Activated CD8-positive, alpha-beta T cell treated with anti-CD3 and anti-CD28 coated beads, Interleukin-2, amount 10 ng/mL, durations not matched to agents 7 days and 5 days (primary cell): ENCODE measurements at regions not wholly inside any gene's neighbourhood (a gene's known extent, or its start where the extent isn't known, plus 50 kb on each side); places are given as distances from the start of the nearest gene placed in this dataset.

Source experiments
- ATAC-seq: fragments of 150-1000 bp; cut with Tn5 transposase; one replicate; pipeline ENCODE4 v1.10.0; 2021; ENCODE audit warnings: moderate library complexity
- CTCF ChIA-PET: fragments of 350-600 bp; sonication (Branson Sonifier 250); formaldehyde crosslinking; loops from one replicate; lab custom pipeline; 2021; ENCODE audit warnings: antibody characterized with exemption; lab: Charles Lee
- POLR2A ChIA-PET: fragments of 350-600 bp; sonication (Branson Sonifier 250); formaldehyde crosslinking; loops from one replicate; lab custom pipeline; 2021; ENCODE audit warnings: antibody characterized with exemption; lab: Charles Lee
- DNase-seq: peaks from one replicate; pipeline ENCODE4 v3.0.0-alpha.2; 2020
- H3K27ac Mint-ChIP-seq: one replicate; pipeline ENCODE4 v1.8.0; 2021; ENCODE audit warnings: mild to moderate bottlenecking, mixed read lengths
- H3K27me3 Mint-ChIP-seq: one replicate; pipeline ENCODE4 v1.8.0; 2021; ENCODE audit warnings: low read depth, mixed read lengths
- H3K36me3 Mint-ChIP-seq: one replicate; pipeline ENCODE4 v1.8.0; 2021; ENCODE audit warnings: low read depth, mixed read lengths
- H3K4me1 Mint-ChIP-seq: one replicate; pipeline ENCODE4 v1.8.0; 2021; ENCODE audit warnings: low read depth, mixed read lengths
- H3K4me3 Mint-ChIP-seq: one replicate; pipeline ENCODE4 v1.8.0; 2021; ENCODE audit warnings: mild to moderate bottlenecking, mixed read lengths
- H3K9me3 Mint-ChIP-seq: one replicate; pipeline ENCODE4 v1.8.0; 2022; ENCODE audit warnings: mixed read lengths; ENCODE audit not compliant: insufficient read depth

- no peak overlapping the region for H3K27ac Mint-ChIP-seq
- ChIA-PET CTCF (no interaction called here), POLR2A (no interaction called here)
- H3K27me3 Mint-ChIP-seq = no peaks in the 10 kb centered on the region
- no peaks in the 10 kb centered on the region for H3K4me1 Mint-ChIP-seq
- ATAC-seq (no peak), DNase-seq (no peak)
- no peak overlapping the region for H3K4me3 Mint-ChIP-seq
- H3K36me3 Mint-ChIP-seq = no peaks in the 10 kb centered on the region
- H3K9me3 Mint-ChIP-seq = peaks cover 14% of the 10 kb centered on the region
Observed at GRCh38 chr18:27711382-27711781, 465.5 kb downstream of the CDH2 start.

DNA sequence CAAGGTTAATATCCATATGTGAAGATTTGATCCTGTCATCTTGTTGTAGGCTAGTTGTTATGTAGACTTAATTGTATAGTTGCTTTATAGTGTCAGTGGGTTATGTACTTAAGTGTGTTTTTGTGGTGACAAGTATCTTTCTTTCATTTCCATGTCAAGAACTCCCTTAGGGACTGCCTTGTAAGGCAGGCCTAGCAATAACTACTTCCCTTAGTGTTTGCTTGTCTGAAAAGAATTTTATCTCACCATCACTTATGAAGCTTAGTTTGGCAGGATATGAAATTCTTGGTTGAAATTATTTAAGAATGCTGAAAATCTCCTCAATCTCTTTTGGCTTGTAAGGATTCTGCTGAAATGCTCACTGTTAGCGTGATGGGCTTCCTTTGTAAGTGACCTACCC lies 467.6 kb downstream of the CDH2 start:
- ChIA-PET POLR2A (no interaction called here), CTCF (no interaction called here)
- Mint-ChIP-seq H3K4me1 (no peaks in the 10 kb centered on the region), H3K27ac (no peak overlapping the region), H3K9me3 (peaks cover 9% of the 10 kb centered on the region), H3K36me3 (no peaks in the 10 kb centered on the region), H3K27me3 (no peaks in the 10 kb centered on the region), H3K4me3 (no peak overlapping the region)
- DNase-seq (no peak), ATAC-seq (no peak)

DNA sequence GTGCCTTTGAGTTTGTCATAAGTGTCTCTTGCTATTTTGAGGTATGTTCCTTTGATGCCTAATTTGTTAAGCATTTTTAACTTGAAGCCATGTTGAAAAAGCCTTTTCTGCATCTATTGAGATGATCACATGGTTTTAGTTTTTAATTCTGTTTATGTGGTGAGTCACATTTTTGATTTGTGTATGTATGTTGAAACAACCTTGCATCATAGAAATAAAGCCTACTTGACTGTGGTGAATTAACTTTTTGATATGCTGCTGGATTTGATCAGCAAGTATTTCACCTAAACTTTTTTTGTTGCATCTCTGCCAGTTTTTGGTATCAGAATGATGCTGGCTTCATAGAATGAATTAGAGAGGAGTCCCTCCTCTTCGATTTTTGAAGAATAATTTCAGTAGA lies 469.7 kb downstream of the CDH2 start:
- Mint-ChIP-seq H3K27me3 (no peaks in the 10 kb centered on the region), H3K4me1 (no peaks in the 10 kb centered on the region), H3K27ac (no peak overlapping the region), H3K4me3 (no peak overlapping the region), H3K36me3 (no peaks in the 10 kb centered on the region), H3K9me3 (peaks cover 9% of the 10 kb centered on the region)
- no peak for DNase-seq
- ATAC-seq = no peak
- ChIA-PET POLR2A (no interaction called here), CTCF (no interaction called here)

GRCh38 chr18:27704736-27705361 lies 472.1 kb downstream of the CDH2 start:
- Mint-ChIP-seq H3K9me3 (peaks cover 2% of the 10 kb centered on the region), H3K4me3 (no peak overlapping the region), H3K27me3 (no peaks in the 10 kb centered on the region), H3K4me1 (no peaks in the 10 kb centered on the region), H3K27ac (no peak overlapping the region), H3K36me3 (no peaks in the 10 kb centered on the region)
- DNase-seq (no peak), ATAC-seq (no peak)
- POLR2A ChIA-PET = no interaction called here
- CTCF ChIA-PET = no interaction called here

- Mint-ChIP-seq H3K4me3 (no peak overlapping the region), H3K36me3 (no peaks in the 10 kb centered on the region), H3K27me3 (no peaks in the 10 kb centered on the region), H3K4me1 (no peaks in the 10 kb centered on the region), H3K27ac (no peak overlapping the region), H3K9me3 (peaks cover 17% of the 10 kb centered on the region)
- POLR2A ChIA-PET = no interaction called here
- no peak for DNase-seq
- ATAC-seq = no peak
- CTCF ChIA-PET = no interaction called here
Observed at GRCh38 chr18:27699137-27699536, 477.8 kb downstream of the CDH2 start.

DNA sequence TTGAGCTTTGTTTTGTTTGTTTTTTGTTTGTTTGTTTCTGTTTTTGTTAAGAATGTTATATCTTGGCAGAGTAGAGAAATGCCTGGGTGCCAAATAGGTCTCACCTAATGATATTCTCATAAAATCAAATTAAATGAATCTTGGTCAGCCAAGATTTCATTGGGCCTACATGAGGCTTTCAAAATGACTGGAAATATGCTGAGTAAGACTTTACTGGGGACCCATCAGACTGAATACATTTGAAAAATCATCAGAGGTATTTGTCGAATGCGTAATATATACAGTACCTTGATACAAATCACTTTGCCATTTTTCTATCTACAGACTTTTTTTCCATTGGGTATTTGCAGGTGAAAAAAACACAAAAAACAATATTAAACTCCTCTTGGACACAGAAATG lies 480.8 kb downstream of the CDH2 start:
- no peak for ATAC-seq
- Mint-ChIP-seq H3K27ac (no peak overlapping the region), H3K27me3 (no peaks in the 10 kb centered on the region), H3K9me3 (peaks cover 17% of the 10 kb centered on the region), H3K36me3 (no peaks in the 10 kb centered on the region), H3K4me1 (no peaks in the 10 kb centered on the region), H3K4me3 (no peak overlapping the region)
- CTCF ChIA-PET = no interaction called here
- POLR2A ChIA-PET = no interaction called here
- DNase-seq = no peak

DNA sequence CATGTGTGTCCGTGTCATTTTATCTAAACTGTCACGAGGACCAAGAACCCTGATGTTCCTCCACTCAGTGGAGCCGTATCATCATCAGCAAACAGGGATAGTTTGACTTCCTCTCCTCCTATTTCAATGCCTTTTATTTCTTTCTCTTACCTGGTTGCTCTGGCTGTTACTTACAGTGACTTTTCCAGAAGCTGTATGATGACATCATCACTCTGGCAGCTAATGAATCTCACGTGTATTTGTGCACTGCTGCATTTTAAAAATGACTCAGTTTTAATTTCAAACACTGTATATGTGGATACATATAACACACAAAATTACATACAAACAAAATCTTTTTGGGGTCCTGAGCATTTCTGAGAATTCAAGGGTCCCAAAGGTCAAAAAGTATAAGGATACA lies 481.4 kb downstream of the CDH2 start:
- no peaks in the 10 kb centered on the region for H3K4me1 Mint-ChIP-seq
- CTCF ChIA-PET = no interaction called here
- no peak overlapping the region for H3K27ac Mint-ChIP-seq
- H3K4me3 Mint-ChIP-seq = no peak overlapping the region
- H3K9me3 Mint-ChIP-seq = peaks cover 17% of the 10 kb centered on the region
- ATAC-seq (no peak), DNase-seq (no peak)
- H3K27me3 Mint-ChIP-seq = no peaks in the 10 kb centered on the region
- POLR2A ChIA-PET = no interaction called here
- H3K36me3 Mint-ChIP-seq = no peaks in the 10 kb centered on the region

DNA sequence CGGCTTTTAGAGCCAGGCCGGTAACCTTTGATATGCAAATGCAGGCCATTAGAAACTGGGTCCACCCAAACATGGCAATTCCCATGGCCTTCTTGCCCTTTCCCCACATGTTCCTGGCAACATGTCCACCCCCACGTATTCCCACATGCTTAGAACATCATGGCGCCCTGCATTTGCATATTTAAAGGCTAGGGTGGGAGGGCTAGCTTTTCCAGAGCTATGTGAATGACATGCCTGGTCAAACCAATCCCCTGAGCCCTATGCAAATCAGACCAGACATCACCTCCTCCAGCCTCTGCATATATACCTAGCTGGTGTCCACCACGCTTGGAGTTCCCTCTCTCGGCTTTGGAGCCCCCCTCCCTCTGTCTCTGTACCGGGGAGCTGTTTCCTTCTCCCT lies 481.9 kb downstream of the CDH2 start:
- DNase-seq (no peak), ATAC-seq (no peak)
- Mint-ChIP-seq H3K27me3 (no peaks in the 10 kb centered on the region), H3K36me3 (no peaks in the 10 kb centered on the region), H3K9me3 (peaks cover 17% of the 10 kb centered on the region), H3K4me3 (no peak overlapping the region), H3K27ac (no peak overlapping the region), H3K4me1 (no peaks in the 10 kb centered on the region)
- ChIA-PET CTCF (no interaction called here), POLR2A (interaction anchor here (0.6 kb wide), 1 partner anchor 23 kb away, joined by 3 read pairs; no protein-coding TSS in a partner anchor)

DNA sequence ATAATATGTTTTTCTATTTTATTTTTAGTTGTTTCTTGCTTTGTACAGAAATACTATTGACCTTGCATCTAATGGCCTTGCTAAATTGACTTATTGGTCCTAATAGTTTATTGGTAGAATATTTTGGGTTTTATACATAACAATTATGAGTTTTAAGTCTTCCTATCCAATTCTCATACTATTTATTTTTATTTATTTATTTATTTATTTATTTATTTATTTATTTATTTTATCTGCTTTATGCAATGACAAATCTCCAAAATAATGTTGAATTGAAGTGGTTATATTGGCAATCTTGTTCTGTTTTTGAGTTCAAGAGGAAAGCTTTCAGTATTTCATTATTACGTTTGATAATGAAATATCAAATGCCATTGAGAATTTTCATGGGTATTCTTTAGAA lies 488.3 kb downstream of the CDH2 start:
- ChIA-PET CTCF (no interaction called here), POLR2A (no interaction called here)
- no peak for ATAC-seq
- Mint-ChIP-seq H3K4me1 (no peaks in the 10 kb centered on the region), H3K9me3 (peaks cover 4% of the 10 kb centered on the region), H3K36me3 (no peaks in the 10 kb centered on the region), H3K27me3 (no peaks in the 10 kb centered on the region), H3K4me3 (no peak overlapping the region), H3K27ac (no peak overlapping the region)
- DNase-seq = no peak

DNA sequence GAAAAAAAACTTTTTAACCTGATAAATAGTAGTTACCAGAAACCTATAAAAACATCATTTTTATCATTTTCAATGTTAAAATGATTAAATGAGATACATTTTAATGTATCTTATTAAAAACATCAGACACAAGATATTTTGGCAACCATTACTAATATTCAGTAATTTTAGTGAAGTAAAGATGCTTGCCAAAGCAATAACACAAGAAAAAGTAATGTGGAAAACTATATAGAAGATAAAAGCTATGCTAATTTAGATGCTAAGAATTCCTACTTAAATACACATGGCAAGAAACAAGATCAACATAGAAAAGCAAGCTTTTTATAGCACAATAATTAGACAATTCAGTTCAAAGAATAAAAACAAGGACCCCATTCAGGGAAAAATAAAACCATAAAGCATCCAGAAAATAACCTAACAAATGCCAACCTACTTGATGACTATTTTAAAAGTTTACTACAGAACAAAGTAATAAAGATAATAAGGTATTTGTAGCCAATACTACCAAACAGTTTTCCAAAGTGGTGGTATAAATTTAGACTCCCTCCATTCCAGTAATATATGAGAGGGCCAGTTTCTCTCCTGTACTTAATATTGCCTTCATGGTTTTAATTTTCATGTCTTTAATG lies 489.5 kb downstream of the CDH2 start:
- Mint-ChIP-seq H3K27me3 (no peaks in the 10 kb centered on the region), H3K4me1 (no peaks in the 10 kb centered on the region), H3K4me3 (no peak overlapping the region), H3K9me3 (peaks cover 4% of the 10 kb centered on the region), H3K36me3 (no peaks in the 10 kb centered on the region), H3K27ac (no peak overlapping the region)
- DNase-seq (no peak), ATAC-seq (no peak)
- POLR2A ChIA-PET = no interaction called here
- CTCF ChIA-PET = no interaction called here

- H3K4me1 Mint-ChIP-seq = no peaks in the 10 kb centered on the region
- no peaks in the 10 kb centered on the region for H3K27me3 Mint-ChIP-seq
- no peaks in the 10 kb centered on the region for H3K36me3 Mint-ChIP-seq
- no peak overlapping the region for H3K27ac Mint-ChIP-seq
- no peak for DNase-seq
- no peak overlapping the region for H3K4me3 Mint-ChIP-seq
- ChIA-PET CTCF (no interaction called here), POLR2A (no interaction called here)
- ATAC-seq = no peak
- H3K9me3 Mint-ChIP-seq = peaks cover 4% of the 10 kb centered on the region
Observed at GRCh38 chr18:27685807-27686412, 491.0 kb downstream of the CDH2 start.

- DNase-seq (no peak), ATAC-seq (no peak)
- no peaks in the 10 kb centered on the region for H3K36me3 Mint-ChIP-seq
- H3K27ac Mint-ChIP-seq = no peak overlapping the region
- no peak overlapping the region for H3K4me3 Mint-ChIP-seq
- H3K27me3 Mint-ChIP-seq = no peaks in the 10 kb centered on the region
- POLR2A ChIA-PET = no interaction called here
- no peaks in the 10 kb centered on the region for H3K4me1 Mint-ChIP-seq
- CTCF ChIA-PET = no interaction called here
- peaks cover 4% of the 10 kb centered on the region for H3K9me3 Mint-ChIP-seq
Observed at GRCh38 chr18:27685091-27685490, 491.8 kb downstream of the CDH2 start.
